ENCODE measurements at regions not wholly inside any gene's neighbourhood (a gene's known extent, or its start where the extent isn't known, plus 50 kb on each side); places are given as distances from the start of the nearest gene placed in this dataset.
"Not testable (repeated sequence)": the region's sequence is repeated elsewhere in the genome, so short reads cannot be mapped to it uniquely, and the experiment has no call there.

DNA sequence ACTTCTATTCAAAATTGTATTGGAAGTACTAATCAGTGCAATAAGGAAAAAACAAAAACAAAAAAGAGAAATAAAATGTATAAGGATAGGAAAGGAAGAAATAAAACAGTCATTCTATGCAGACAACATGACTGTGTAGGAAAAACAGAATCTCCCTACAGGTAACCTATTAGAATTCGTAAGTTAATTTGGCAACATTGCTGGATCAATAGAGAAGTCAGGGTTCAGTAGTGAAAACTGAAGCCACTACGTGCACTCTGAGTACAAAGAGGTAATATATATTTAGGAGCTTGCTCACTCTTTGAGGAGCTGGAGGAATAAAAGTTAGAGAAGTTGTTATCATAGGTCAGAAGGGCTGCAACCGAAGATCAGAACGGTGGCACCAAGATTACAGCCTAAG, 84.0 kb upstream of the BMAL1 start:
- no peaks in the 10 kb centered on the region for H3K4me1 ChIP-seq
- TF ChIP-seq, protein P1, sequence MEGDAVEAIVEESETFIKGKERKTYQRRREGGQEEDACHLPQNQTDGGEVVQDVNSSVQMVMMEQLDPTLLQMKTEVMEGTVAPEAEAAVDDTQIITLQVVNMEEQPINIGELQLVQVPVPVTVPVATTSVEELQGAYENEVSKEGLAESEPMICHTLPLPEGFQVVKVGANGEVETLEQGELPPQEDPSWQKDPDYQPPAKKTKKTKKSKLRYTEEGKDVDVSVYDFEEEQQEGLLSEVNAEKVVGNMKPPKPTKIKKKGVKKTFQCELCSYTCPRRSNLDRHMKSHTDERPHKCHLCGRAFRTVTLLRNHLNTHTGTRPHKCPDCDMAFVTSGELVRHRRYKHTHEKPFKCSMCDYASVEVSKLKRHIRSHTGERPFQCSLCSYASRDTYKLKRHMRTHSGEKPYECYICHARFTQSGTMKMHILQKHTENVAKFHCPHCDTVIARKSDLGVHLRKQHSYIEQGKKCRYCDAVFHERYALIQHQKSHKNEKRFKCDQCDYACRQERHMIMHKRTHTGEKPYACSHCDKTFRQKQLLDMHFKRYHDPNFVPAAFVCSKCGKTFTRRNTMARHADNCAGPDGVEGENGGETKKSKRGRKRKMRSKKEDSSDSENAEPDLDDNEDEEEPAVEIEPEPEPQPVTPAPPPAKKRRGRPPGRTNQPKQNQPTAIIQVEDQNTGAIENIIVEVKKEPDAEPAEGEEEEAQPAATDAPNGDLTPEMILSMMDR (IDR thresholded peaks at IDR 0.05) = no peak
- no peak overlapping the region for H3K27ac ChIP-seq
- no peak overlapping the region for H3K4me3 ChIP-seq
- H3K27me3 ChIP-seq = no peaks in the 10 kb centered on the region
- DNase-seq (ENCODE audit: low spot score) = no peak
- no peaks in the 10 kb centered on the region for H3K36me3 ChIP-seq
- peaks cover 0 to 26% of the 10 kb centered on the region in 2 donors for H3K9me3 ChIP-seq

DNA sequence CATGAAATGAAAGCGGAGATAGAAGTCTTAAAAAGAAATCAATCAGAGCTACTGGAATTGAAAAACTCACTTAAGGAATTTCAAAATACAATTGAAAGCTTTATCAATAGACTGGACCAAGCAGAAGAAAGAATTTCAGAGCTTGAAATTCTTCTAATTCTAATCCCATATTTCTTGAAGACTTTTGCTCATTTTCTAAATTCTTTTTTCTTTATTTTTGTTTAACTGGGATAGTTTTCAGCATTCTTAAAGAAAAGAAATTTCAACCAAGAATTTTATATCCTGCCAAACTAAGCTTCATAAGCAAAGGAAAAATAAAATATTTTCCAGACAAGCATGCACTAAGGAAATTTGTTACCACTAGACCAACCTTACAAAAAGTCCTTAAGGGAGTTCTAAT, 80.2 kb upstream of the BMAL1 start:
- DNase-seq (ENCODE audit: low spot score); H3K27me3 ChIP-seq; H3K36me3 ChIP-seq; H3K27ac ChIP-seq; H3K4me1 ChIP-seq; H3K4me3 ChIP-seq: not testable (repeated sequence)
- H3K9me3 ChIP-seq = peaks cover 0 to 34% of the 10 kb centered on the region in 2 donors

DNA sequence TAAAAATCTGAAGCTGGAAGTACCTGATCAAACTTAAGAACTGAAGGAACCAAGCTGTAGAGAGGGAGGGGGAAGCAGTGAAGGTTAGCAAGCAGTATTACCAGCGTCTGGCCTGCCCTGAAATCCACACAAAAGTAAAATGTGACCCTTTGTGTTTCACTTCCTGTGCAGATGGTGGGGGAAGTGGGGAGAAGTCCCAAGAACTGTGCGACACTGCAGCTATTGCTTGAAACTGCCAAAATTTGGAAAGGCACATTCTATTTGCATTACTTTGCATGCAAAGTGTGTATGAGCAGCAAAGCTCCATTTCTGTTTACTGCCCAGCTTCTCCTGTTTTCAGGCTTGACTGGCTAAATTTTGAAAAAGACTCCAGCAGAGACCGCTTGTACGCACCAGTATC, 72.1 kb upstream of the BMAL1 start:
- H3K36me3 ChIP-seq = no peaks in the 10 kb centered on the region
- H3K4me3 ChIP-seq = no peak overlapping the region
- no peak overlapping the region for H3K27ac ChIP-seq
- H3K4me1 ChIP-seq = peaks cover 0 to 17% of the 10 kb centered on the region in 2 donors
- no peaks in the 10 kb centered on the region for H3K27me3 ChIP-seq
- no peak for DNase-seq (ENCODE audit: low spot score)
- TF ChIP-seq, protein P1 (IDR thresholded peaks at IDR 0.05) = no peak
- H3K9me3 ChIP-seq = peaks cover 0 to 5% of the 10 kb centered on the region in 2 donors

DNA sequence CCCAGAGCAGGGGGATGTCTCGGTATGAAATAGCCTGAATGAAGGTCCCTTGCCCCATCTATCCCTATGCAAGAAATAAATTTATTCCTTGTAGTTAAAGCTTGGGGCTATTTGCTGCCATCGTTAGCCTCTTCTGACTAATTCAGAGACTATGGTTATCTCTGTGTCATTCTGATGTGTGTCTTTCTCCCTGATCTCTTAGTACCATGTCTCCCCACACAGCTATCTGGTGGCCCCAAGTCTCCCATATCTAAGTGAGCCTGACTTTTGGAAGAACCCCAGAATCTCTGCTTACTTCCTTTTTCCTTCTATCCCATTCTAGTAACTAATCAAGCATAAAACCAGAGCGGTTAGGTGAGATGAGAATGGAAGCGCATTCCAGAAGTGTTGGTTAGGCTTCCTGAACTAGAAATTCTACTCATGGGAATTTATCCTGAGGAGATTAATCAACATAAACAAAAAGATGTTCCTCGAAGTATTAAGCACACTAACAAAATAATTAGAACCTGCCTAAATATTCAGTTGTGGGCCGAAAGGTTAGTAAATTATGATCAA, 71.4 kb upstream of the BMAL1 start:
- H3K4me1 ChIP-seq = peaks cover 0 to 17% of the 10 kb centered on the region in 2 donors

DNA sequence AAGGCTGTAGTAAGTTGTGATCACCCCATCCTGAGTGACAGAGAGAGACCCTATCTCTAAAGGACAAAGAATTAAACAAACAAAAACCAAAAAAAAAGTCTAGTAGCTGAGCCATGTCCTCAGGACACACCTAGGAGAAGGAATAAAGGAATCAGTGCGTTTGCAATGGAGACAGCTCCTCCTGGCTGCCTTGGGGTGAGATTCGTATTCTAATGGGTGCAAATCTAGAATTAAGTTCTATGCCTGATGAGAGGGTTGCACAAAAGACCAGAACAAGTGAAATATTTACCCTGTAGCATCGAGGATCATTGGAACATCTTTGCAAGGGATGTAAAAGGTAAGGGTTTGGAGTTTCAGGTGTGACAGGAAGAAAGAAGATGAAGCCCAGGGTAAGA, 70.3 kb upstream of the BMAL1 start:
- Histone ChIP-seq H3K36me3 (no peaks in the 10 kb centered on the region), H3K4me3 (no peak overlapping the region), H3K27ac (peak overlapping the region in 1 of 2 donors; percentile 31), H3K9me3 (no peaks in the 10 kb centered on the region), H3K4me1 (peaks cover 0 to 17% of the 10 kb centered on the region in 2 donors), H3K27me3 (no peaks in the 10 kb centered on the region)
- TF ChIP-seq, protein P1 (IDR thresholded peaks at IDR 0.05) = no peak
- DNase-seq (ENCODE audit: low spot score) = no peak

More for the DNA sequence above, 71.4 kb upstream of the BMAL1 start:
- Histone ChIP-seq H3K36me3 (no peaks in the 10 kb centered on the region), H3K27me3 (no peaks in the 10 kb centered on the region), H3K4me3 (no peak overlapping the region), H3K27ac (no peak overlapping the region), H3K9me3 (peaks cover 0 to 2% of the 10 kb centered on the region in 2 donors)
- no peak for DNase-seq (ENCODE audit: low spot score)
- TF ChIP-seq, protein P1 (IDR thresholded peaks at IDR 0.05) = no peak

DNA sequence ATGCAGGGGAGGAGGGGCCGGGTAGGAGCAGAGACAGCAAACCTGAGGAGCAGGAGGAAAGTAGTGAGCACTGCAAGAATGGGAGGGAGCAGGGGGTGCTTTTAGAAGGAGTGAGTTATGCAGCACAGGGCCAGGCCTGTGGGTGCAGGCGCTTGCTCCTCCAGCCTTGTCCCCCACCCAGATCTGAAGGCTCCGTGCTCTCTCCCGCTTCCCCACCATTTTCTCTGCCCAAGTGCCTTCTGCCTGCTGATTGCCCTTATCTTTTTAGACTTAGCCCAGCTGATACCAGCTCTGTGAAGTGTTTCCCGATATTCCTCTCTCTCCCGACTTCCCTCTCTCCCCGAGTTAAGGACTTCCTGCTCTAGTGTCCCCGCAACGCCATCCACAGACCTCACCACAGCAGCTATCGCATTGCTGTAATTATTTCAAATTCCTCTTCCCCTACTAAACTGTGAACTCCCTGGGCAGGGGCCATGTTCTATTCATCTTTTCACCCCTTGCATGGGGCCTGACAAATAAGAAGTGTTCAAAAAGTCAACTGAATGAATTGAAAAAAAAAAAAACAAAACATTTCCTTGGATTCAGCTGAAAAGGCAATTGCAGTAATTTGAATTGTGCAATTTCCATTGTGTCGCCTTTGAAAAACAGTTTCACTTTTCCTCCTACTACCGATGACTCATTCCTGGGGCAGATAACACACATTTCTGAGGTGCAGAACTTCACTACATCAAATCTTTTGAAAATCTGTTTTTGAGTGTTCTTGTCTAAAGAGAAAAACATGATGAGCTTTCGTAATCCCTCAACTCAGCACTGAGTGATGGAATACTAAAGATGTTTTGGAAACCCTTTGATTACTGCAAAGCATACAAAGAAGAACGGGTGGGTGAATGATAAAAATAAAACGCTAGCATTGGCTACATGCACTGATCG, 69.7 kb upstream of the BMAL1 start:
- H3K27me3 ChIP-seq = no peaks in the 10 kb centered on the region
- DNase-seq (ENCODE audit: low spot score) = peak; percentile 63

More for the DNA sequence above, 69.7 kb upstream of the BMAL1 start:
- Histone ChIP-seq H3K4me1 (peaks cover 0 to 17% of the 10 kb centered on the region in 2 donors), H3K27ac (peak overlapping the region; percentile 13 to 31), H3K36me3 (no peaks in the 10 kb centered on the region), H3K9me3 (no peaks in the 10 kb centered on the region), H3K4me3 (peak overlapping the region in 1 of 2 donors; percentile 40)
- TF ChIP-seq, protein P1 (IDR thresholded peaks at IDR 0.05) = no peak
